ENCODE measurements at regions not wholly inside any gene's neighbourhood (a gene's known extent, or its start where the extent isn't known, plus 50 kb on each side); places are given as distances from the start of the nearest gene placed in this dataset.

DNA sequence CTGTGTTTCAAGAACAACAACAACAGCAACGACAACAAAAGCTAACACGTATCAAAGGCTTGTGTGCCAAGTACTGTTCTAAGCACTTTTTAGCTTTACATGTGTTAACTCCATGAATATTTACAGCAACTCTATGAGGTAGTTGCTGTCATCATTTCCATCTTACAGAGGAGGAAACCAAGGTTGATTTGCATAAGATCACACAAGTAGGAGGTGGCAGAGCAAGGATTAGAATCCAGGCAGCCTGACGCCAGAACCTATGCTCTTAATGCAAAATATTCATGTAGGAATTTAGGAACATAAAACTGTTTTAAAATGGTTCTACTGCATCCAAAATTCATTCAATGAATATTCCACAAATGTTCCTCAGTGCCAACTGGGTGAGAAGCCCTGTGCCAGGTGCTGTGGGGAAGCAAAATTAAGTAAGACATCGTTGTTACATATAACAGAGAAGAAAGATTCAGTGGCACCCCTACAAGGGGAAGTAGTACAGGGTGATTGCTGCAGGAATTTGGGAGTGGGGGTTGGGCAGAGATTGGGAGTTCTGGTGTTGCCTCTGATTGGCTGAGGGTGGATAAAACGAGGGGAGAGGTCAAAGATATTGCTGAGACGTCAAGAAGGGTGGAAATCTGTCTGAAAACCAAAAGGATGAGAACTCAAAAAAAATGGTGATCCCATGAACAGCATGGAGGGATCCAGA, 86.1 kb upstream of the ARHGAP20 start:
- no peak overlapping the region for H3K27ac ChIP-seq
- no peaks in the 10 kb centered on the region for H3K4me1 ChIP-seq
- WGBS = 59% methylated on average over 6 of the region's 6 CpGs
- TF ChIP-seq POLR2AphosphoS5 (IDR thresholded peaks at IDR 0.05) = no peak
- no peak for TF ChIP-seq EP300 (IDR thresholded peaks at IDR 0.05)
- no peak for TF ChIP-seq POLR2A (IDR thresholded peaks at IDR 0.05)
- TF ChIP-seq, protein P1, sequence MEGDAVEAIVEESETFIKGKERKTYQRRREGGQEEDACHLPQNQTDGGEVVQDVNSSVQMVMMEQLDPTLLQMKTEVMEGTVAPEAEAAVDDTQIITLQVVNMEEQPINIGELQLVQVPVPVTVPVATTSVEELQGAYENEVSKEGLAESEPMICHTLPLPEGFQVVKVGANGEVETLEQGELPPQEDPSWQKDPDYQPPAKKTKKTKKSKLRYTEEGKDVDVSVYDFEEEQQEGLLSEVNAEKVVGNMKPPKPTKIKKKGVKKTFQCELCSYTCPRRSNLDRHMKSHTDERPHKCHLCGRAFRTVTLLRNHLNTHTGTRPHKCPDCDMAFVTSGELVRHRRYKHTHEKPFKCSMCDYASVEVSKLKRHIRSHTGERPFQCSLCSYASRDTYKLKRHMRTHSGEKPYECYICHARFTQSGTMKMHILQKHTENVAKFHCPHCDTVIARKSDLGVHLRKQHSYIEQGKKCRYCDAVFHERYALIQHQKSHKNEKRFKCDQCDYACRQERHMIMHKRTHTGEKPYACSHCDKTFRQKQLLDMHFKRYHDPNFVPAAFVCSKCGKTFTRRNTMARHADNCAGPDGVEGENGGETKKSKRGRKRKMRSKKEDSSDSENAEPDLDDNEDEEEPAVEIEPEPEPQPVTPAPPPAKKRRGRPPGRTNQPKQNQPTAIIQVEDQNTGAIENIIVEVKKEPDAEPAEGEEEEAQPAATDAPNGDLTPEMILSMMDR (IDR thresholded peaks at IDR 0.05) = no peak
- H3K27me3 ChIP-seq = no peaks in the 10 kb centered on the region
- H3K4me3 ChIP-seq = no peak overlapping the region
- H3K36me3 ChIP-seq = no peaks in the 10 kb centered on the region
- DNase-seq (ENCODE audit: low spot score in 2 of 2) = no peak
- H3K9me3 ChIP-seq = no peaks in the 10 kb centered on the region

DNA sequence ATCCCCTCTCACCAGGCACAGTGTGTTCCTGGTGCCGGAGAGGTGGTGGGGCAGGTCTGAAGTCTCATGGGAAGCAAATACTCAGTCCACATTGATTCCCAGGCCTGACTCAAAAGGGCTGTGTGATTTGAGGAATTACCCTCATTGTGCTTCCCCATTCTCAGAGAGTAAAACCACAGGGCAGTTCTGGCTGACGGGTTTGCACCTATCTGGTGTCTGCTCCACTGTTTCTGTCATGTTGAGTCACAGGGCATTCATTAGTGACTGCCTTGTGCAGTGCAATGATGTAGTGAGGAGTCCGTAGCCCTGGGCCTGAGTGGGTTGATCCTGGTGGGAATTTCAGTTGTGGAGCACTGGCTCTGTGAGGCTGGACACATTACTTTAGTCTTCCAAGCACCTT, 85.2 kb upstream of the ARHGAP20 start:
- Histone ChIP-seq H3K4me1 (no peaks in the 10 kb centered on the region), H3K4me3 (no peak overlapping the region), H3K36me3 (no peaks in the 10 kb centered on the region), H3K27ac (no peak overlapping the region), H3K9me3 (no peaks in the 10 kb centered on the region), H3K27me3 (no peaks in the 10 kb centered on the region)
- 79% methylated on average over 3 of the region's 3 CpGs for WGBS
- no peak for DNase-seq (ENCODE audit: low spot score in 2 of 2)
- TF ChIP-seq POLR2AphosphoS5 (IDR thresholded peaks at IDR 0.05) = no peak
- TF ChIP-seq, protein P1 (IDR thresholded peaks at IDR 0.05) = no peak
- no peak for TF ChIP-seq POLR2A (IDR thresholded peaks at IDR 0.05)
- TF ChIP-seq EP300 (IDR thresholded peaks at IDR 0.05) = no peak

DNA sequence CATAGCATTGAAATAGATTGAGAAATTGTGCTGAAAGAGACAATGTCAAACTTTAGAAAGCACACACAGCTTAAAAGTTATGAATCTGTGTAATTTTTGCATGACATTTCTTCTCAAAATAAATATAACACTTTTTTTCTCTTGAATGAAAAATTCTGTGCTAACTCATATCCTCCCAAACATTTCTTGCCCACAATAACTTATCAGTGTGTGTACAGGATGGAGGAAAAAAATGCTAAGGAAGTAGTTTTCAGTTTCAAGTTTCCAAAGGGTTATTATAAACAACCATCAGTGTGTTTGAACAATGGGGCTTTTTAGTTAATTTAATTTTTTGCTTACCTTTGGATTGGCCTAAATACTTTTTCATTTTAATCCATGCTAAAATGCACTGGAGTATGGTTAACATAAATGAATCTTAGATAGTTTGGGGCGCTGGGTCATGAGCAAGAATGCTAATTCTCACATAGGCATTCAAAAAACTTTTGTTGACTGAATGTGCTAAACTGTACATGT, 82.9 kb upstream of the ARHGAP20 start:
- Histone ChIP-seq H3K4me3 (no peak overlapping the region), H3K27me3 (no peaks in the 10 kb centered on the region)
- 86% methylated on average over 1 of the region's 1 CpG for WGBS

DNA sequence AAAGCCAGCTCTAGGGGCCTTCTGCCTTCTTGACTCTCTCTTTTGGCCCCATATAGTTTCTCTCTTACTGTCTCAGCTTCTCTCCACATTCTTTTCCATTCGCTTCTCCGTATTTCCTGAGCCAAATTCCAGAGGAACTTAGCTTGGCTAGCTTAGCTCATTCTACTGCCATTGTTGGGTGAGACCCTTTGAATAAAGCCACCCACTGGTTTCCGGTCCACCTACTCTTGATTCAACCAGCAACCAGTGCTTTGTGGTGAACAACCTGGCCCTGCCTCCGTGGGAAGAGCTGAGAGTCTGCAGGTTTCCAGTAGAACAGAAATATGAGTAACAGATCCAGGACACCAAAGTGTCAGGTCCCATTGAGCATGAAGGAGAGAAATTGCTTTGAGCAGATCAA, 81.3 kb upstream of the ARHGAP20 start:
- Histone ChIP-seq H3K9me3 (no peaks in the 10 kb centered on the region), H3K36me3 (no peaks in the 10 kb centered on the region), H3K27ac (no peak overlapping the region), H3K4me1 (no peaks in the 10 kb centered on the region), H3K27me3 (no peaks in the 10 kb centered on the region), H3K4me3 (no peak overlapping the region)
- WGBS = 75% methylated on average over 4 of the region's 4 CpGs
- DNase-seq (ENCODE audit: low spot score in 2 of 2) = no peak
- TF ChIP-seq POLR2A (IDR thresholded peaks at IDR 0.05) (no peak), POLR2AphosphoS5 (IDR thresholded peaks at IDR 0.05) (no peak), EP300 (IDR thresholded peaks at IDR 0.05) (no peak)
- TF ChIP-seq, protein P1 (IDR thresholded peaks at IDR 0.05) = no peak

More for the DNA sequence above, 82.9 kb upstream of the ARHGAP20 start:
- TF ChIP-seq POLR2AphosphoS5 (IDR thresholded peaks at IDR 0.05) (no peak), EP300 (IDR thresholded peaks at IDR 0.05) (no peak), POLR2A (IDR thresholded peaks at IDR 0.05) (no peak)
- TF ChIP-seq, protein P1 (IDR thresholded peaks at IDR 0.05) = no peak
- Histone ChIP-seq H3K27ac (no peak overlapping the region), H3K4me1 (no peaks in the 10 kb centered on the region), H3K9me3 (no peaks in the 10 kb centered on the region), H3K36me3 (no peaks in the 10 kb centered on the region)
- DNase-seq (ENCODE audit: low spot score in 2 of 2) = no peak

DNA sequence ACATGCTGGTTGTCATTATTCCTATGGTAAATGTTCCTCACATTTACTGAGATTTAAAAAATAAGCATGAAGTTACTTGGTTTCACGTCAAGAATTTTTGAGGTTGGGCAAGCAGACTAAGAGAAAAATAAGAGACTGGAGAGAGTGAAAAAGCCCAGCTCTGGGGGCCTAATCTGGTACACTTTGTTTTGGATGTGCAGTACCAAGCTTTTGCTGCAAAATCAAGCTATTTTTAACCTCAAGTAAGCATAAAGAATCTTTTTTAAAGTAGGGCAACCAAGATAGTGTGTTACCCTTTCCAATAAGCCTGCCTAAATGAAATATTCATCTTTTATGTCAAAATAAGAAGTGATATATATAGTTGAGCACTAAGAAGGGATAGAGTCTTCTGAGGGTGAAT, 79.4 kb upstream of the ARHGAP20 start:
- no peak for DNase-seq (ENCODE audit: low spot score in 2 of 2)
- H3K27me3 ChIP-seq = no peaks in the 10 kb centered on the region
- no peaks in the 10 kb centered on the region for H3K36me3 ChIP-seq
- TF ChIP-seq, protein P1 (IDR thresholded peaks at IDR 0.05) = no peak
- TF ChIP-seq EP300 (IDR thresholded peaks at IDR 0.05) (no peak), POLR2A (IDR thresholded peaks at IDR 0.05) (no peak), POLR2AphosphoS5 (IDR thresholded peaks at IDR 0.05) (no peak)
- H3K4me1 ChIP-seq = no peaks in the 10 kb centered on the region
- H3K9me3 ChIP-seq = no peaks in the 10 kb centered on the region
- WGBS = 53% methylated on average over 1 of the region's 1 CpG
- H3K4me3 ChIP-seq = no peak overlapping the region
- no peak overlapping the region for H3K27ac ChIP-seq

All from suprapubic skin (tissue), 4 donors.